ENCODE measurements at regions not wholly inside any gene's neighbourhood (a gene's known extent, or its start where the extent isn't known, plus 50 kb on each side); places are given as distances from the start of the nearest gene placed in this dataset.
A peak's percentile ranks its signal among the peaks of the same experiment; 100 is the strongest.

- Mint-ChIP-seq H3K4me1 (peaks cover 3% of the 10 kb centered on the region), H3K4me3 (no peak overlapping the region), H3K36me3 (ENCODE audit: low read depth) (peaks cover 2% of the 10 kb centered on the region), H3K27me3 (no peaks in the 10 kb centered on the region), H3K27ac (no peak overlapping the region)
- DNase-seq (no peak), ATAC-seq (no peak)
- no peaks in the 10 kb centered on the region for H3K9me3 ChIP-seq (ENCODE audit: control insufficient read depth, low read length, poor library complexity, severe bottlenecking)
These were observed 80.8 kb downstream of the C21orf91 start for GRCh38 chr21:17738176-17738953.

GRCh38 chr21:17736072-17736471 is 83.1 kb downstream of the C21orf91 start:
- H3K4me3 Mint-ChIP-seq: no peak overlapping the region
- H3K9me3 ChIP-seq (ENCODE audit: control insufficient read depth, low read length, poor library complexity, severe bottlenecking): no peaks in the 10 kb centered on the region
- DNase-seq: no peak
- peaks cover 2% of the 10 kb centered on the region for H3K4me1 Mint-ChIP-seq
- no peak for ATAC-seq
- no peaks in the 10 kb centered on the region for H3K27me3 Mint-ChIP-seq
- peaks cover 2% of the 10 kb centered on the region for H3K36me3 Mint-ChIP-seq (ENCODE audit: low read depth)
- no peak overlapping the region for H3K27ac Mint-ChIP-seq

GRCh38 chr21:17733209-17733608 is 85.9 kb downstream of the C21orf91 start:
- H3K27me3 Mint-ChIP-seq: no peaks in the 10 kb centered on the region
- no peak overlapping the region for H3K4me3 Mint-ChIP-seq
- ATAC-seq: no peak

GRCh38 chr21:17732306-17732705 is 86.8 kb downstream of the C21orf91 start:
- H3K9me3 ChIP-seq (ENCODE audit: control insufficient read depth, low read length, poor library complexity, severe bottlenecking): no peaks in the 10 kb centered on the region
- no peaks in the 10 kb centered on the region for H3K27me3 Mint-ChIP-seq
- ATAC-seq: no peak
- no peaks in the 10 kb centered on the region for H3K4me1 Mint-ChIP-seq
- H3K36me3 Mint-ChIP-seq (ENCODE audit: low read depth): no peaks in the 10 kb centered on the region
- no peak overlapping the region for H3K4me3 Mint-ChIP-seq
- no peak for DNase-seq
- H3K27ac Mint-ChIP-seq: no peak overlapping the region

More at GRCh38 chr21:17733209-17733608, 85.9 kb downstream of the C21orf91 start:
- no peaks in the 10 kb centered on the region for H3K9me3 ChIP-seq (ENCODE audit: control insufficient read depth, low read length, poor library complexity, severe bottlenecking)
- DNase-seq: no peak
- Mint-ChIP-seq H3K4me1 (no peaks in the 10 kb centered on the region), H3K36me3 (ENCODE audit: low read depth) (no peaks in the 10 kb centered on the region), H3K27ac (no peak overlapping the region)

GRCh38 chr21:17731554-17731953 is 87.6 kb downstream of the C21orf91 start:
- DNase-seq (no peak), ATAC-seq (no peak)
- Mint-ChIP-seq H3K27me3 (no peaks in the 10 kb centered on the region), H3K27ac (no peak overlapping the region), H3K4me1 (no peaks in the 10 kb centered on the region), H3K36me3 (ENCODE audit: low read depth) (no peaks in the 10 kb centered on the region), H3K4me3 (no peak overlapping the region)
- H3K9me3 ChIP-seq (ENCODE audit: control insufficient read depth, low read length, poor library complexity, severe bottlenecking): no peaks in the 10 kb centered on the region

GRCh38 chr21:17730782-17731181 is 88.4 kb downstream of the C21orf91 start:
- no peaks in the 10 kb centered on the region for H3K27me3 Mint-ChIP-seq
- H3K4me3 Mint-ChIP-seq: no peak overlapping the region
- H3K36me3 Mint-ChIP-seq (ENCODE audit: low read depth): no peaks in the 10 kb centered on the region
- H3K4me1 Mint-ChIP-seq: peaks cover under 1% of the 10 kb centered on the region
- H3K9me3 ChIP-seq (ENCODE audit: control insufficient read depth, low read length, poor library complexity, severe bottlenecking): no peaks in the 10 kb centered on the region
- peak overlapping the region; percentile 53 for H3K27ac Mint-ChIP-seq
- DNase-seq: no peak
- ATAC-seq: no peak

GRCh38 chr21:17729455-17729854 is 89.7 kb downstream of the C21orf91 start:
- no peaks in the 10 kb centered on the region for H3K36me3 Mint-ChIP-seq (ENCODE audit: low read depth)
- ATAC-seq (no peak), DNase-seq (no peak)
- no peak overlapping the region for H3K4me3 Mint-ChIP-seq
- no peak overlapping the region for H3K27ac Mint-ChIP-seq
- H3K9me3 ChIP-seq (ENCODE audit: control insufficient read depth, low read length, poor library complexity, severe bottlenecking): no peaks in the 10 kb centered on the region
- no peaks in the 10 kb centered on the region for H3K27me3 Mint-ChIP-seq
- H3K4me1 Mint-ChIP-seq: peaks cover 4% of the 10 kb centered on the region

DNA sequence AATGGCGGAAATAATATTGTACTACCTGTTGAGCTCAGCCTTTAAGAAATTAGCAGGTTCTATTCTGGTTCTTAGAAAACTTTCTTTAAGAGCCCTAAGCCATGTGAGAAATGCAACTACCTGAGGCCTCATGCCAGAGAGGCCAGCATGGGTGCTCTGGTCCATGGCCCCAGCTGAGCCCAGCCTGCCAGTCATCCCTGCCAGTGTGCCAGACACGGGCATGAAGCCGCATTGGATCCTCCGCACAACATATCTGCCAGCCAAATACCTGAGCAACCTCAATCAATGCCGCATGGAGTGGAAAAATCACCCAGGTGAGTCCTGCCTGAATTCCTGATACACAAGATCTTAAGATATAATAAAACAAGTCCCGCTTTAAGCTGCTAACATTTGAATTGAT is 91.8 kb downstream of the C21orf91 start:
- H3K4me1 Mint-ChIP-seq: peaks cover 4% of the 10 kb centered on the region
- no peak overlapping the region for H3K4me3 Mint-ChIP-seq
- DNase-seq: no peak
- no peaks in the 10 kb centered on the region for H3K9me3 ChIP-seq (ENCODE audit: control insufficient read depth, low read length, poor library complexity, severe bottlenecking)
- no peaks in the 10 kb centered on the region for H3K27me3 Mint-ChIP-seq
- no peak overlapping the region for H3K27ac Mint-ChIP-seq
- H3K36me3 Mint-ChIP-seq (ENCODE audit: low read depth): no peaks in the 10 kb centered on the region
- ATAC-seq: no peak

DNA sequence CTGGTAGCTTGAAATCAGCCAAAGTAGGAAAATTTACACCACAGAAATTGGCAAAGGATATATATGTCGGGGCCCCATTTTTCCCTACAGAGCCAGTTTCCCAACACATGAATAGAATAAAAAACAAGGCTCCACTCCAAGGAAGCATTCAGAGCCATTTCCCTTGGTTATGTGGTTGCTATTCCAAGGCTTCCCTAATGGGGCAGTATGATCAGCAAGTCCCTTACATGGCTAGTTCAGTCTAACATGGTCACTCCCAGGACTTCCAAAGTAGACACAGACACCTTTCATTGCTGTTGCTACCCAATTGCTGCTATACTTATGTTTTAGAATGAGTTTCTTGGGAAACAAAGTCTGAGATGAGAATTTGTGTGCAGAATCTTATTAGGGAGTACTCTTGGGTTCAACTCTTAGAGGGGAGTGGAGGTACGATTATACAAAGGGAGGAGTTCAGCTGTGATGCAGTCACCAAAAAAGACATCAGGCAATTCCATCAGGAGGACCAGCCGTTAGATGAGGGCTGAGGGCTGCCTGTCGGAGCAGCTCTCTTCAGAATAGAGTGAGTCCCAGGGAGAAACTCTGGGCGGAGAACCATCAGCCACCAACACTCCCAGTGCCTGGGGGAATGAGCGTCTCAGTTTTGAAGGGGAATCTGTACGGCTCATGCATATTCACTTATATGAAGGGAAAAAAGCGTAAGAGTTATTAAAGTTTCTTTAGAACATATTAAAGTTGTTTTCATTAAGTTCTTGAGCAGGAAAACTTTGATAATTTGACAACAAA is 92.9 kb downstream of the C21orf91 start:
- H3K36me3 Mint-ChIP-seq (ENCODE audit: low read depth): no peaks in the 10 kb centered on the region
- H3K27me3 Mint-ChIP-seq: no peaks in the 10 kb centered on the region
- no peak overlapping the region for H3K4me3 Mint-ChIP-seq
- no peak overlapping the region for H3K27ac Mint-ChIP-seq
- H3K9me3 ChIP-seq (ENCODE audit: control insufficient read depth, low read length, poor library complexity, severe bottlenecking): no peaks in the 10 kb centered on the region
- peaks cover 4% of the 10 kb centered on the region for H3K4me1 Mint-ChIP-seq
- DNase-seq (no peak), ATAC-seq (no peak)

DNA sequence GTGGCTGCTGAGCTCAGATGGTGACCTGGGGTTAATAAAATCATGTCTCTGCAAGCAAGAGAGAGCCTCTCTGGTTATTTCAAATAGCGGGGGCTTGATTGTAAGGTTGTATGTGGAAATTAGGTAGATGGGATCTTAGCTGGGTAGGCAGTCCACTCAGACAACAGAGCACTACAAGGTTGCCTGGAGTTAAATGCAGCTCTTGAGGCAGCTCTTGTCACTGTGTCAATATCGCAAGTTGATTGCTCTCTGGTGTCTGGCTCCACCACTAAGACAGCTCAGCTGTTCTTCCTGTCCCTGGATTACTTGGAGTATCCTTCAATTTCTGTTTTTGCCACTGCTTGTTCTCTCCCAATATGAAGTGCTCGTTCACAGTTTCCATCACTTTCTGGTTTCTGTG is 93.8 kb downstream of the C21orf91 start:
- Mint-ChIP-seq H3K4me3 (no peak overlapping the region), H3K4me1 (peaks cover 4% of the 10 kb centered on the region)
- ATAC-seq: no peak

DNA sequence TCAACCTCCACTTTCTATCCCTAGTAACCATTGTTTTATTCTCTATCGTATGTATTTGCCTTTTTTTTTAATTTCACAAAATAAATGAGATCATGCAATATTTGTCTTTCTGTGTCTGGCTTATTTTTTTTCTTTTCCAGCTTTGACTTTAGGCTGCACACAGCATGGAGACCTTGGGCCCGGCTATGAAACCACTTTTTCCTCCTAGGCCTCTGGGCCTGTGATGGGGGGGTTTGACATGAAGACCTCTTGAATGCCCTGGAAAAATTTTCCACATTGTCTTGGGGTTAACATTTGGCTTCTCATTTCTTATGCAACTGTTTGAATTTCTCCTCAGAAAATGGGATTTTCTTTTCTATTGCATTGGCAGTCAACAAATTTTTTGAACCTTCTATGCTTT is 100.2 kb upstream of the BTG3 start:
- no peak for DNase-seq
- peaks cover 4% of the 10 kb centered on the region for H3K36me3 Mint-ChIP-seq (ENCODE audit: low read depth)

More for the DNA sequence above, 93.8 kb downstream of the C21orf91 start:
- no peak for DNase-seq
- Mint-ChIP-seq H3K27ac (no peak overlapping the region), H3K27me3 (no peaks in the 10 kb centered on the region), H3K36me3 (ENCODE audit: low read depth) (no peaks in the 10 kb centered on the region)
- no peaks in the 10 kb centered on the region for H3K9me3 ChIP-seq (ENCODE audit: control insufficient read depth, low read length, poor library complexity, severe bottlenecking)

GRCh38 chr21:17711896-17712295 is 99.2 kb upstream of the BTG3 start:
- no peak for ATAC-seq

More for the DNA sequence above, 100.2 kb upstream of the BTG3 start:
- no peak overlapping the region for H3K27ac Mint-ChIP-seq
- H3K9me3 ChIP-seq (ENCODE audit: control insufficient read depth, low read length, poor library complexity, severe bottlenecking): no peaks in the 10 kb centered on the region
- peaks cover 12% of the 10 kb centered on the region for H3K4me1 Mint-ChIP-seq
- H3K27me3 Mint-ChIP-seq: no peaks in the 10 kb centered on the region
- H3K4me3 Mint-ChIP-seq: no peak overlapping the region
- no peak for ATAC-seq

GRCh38 chr21:17709266-17709611 is 96.5 kb upstream of the BTG3 start:
- DNase-seq: no peak
- no peaks in the 10 kb centered on the region for H3K27me3 Mint-ChIP-seq
- H3K27ac Mint-ChIP-seq: no peak overlapping the region
- no peak for ATAC-seq
- H3K4me1 Mint-ChIP-seq: peaks cover 12% of the 10 kb centered on the region
- H3K4me3 Mint-ChIP-seq: no peak overlapping the region
- no peaks in the 10 kb centered on the region for H3K9me3 ChIP-seq (ENCODE audit: control insufficient read depth, low read length, poor library complexity, severe bottlenecking)
- H3K36me3 Mint-ChIP-seq (ENCODE audit: low read depth): peaks cover 4% of the 10 kb centered on the region

More at GRCh38 chr21:17711896-17712295, 99.2 kb upstream of the BTG3 start:
- Mint-ChIP-seq H3K36me3 (ENCODE audit: low read depth) (peaks cover 4% of the 10 kb centered on the region), H3K27ac (no peak overlapping the region), H3K4me1 (peaks cover 12% of the 10 kb centered on the region), H3K27me3 (no peaks in the 10 kb centered on the region), H3K4me3 (no peak overlapping the region)
- no peaks in the 10 kb centered on the region for H3K9me3 ChIP-seq (ENCODE audit: control insufficient read depth, low read length, poor library complexity, severe bottlenecking)
- DNase-seq: no peak

All from T-helper 17 cell (primary cell).